Motor neuron (in vitro differentiated cells): ENCODE measurements at regions not wholly inside any gene's neighbourhood (a gene's known extent, or its start where the extent isn't known, plus 50 kb on each side); places are given as distances from the start of the nearest gene placed in this dataset.

Source experiments
- ATAC-seq, 8 experiments: fragments of 200-7000 bp; cut with Tn5 transposase; replicated peaks in 6 of 8; 2 replicates each; pipeline ENCODE4 v1.8.0; 2021; ENCODE audit warnings: mild to moderate bottlenecking in 8 of 8, moderate library complexity in 8 of 8
- H3K27ac ChIP-seq, 2 donors: fragments of 250-450 bp; sonication (Bioruptor Pico); 2 replicates each; pipeline ENCODE4 v1.9.0; 2021; ENCODE audit warnings: antibody characterized with exemption in 2 of 2, mild to moderate bottlenecking in 2 of 2, moderate library complexity in 1 of 2
- H3K4me1 ChIP-seq, 2 donors: fragments of 250-450 bp; sonication (Bioruptor Pico); replicated peaks in 1 of 2; 2 replicates each; pipeline ENCODE4 v1.6.1; 2021; ENCODE audit warnings: antibody characterized with exemption in 2 of 2, mild to moderate bottlenecking in 2 of 2, moderate library complexity in 1 of 2
- H3K4me3 ChIP-seq, 5 donors: fragments of 250-450 bp; sonication (Bioruptor Pico); 2 replicates each; pipeline ENCODE4 v1.9.0; 2021; ENCODE audit warnings: antibody characterized with exemption in 5 of 5, mild to moderate bottlenecking in 5 of 5, moderate library complexity in 4 of 5
- WGBS, 10 experiments: fragments of 450-650 bp; shearing (Covaris generic); methylation state at CpG; one replicate each; pipeline ENCODE4 v1.0.0; 2022; 5-methylcytosine and 5-hydroxymethylcytosine counted together
- in situ Hi-C, 9 experiments: fragments of 400-800 bp; cut with MboI; loops; one replicate each; pipeline ENCODE4 v1.15.0; 2021; ENCODE audit warnings: low sequenced_read_pairs in 9 of 9, low pct_unique_long_range_greater_than_20kb in 2 of 9; ENCODE audit not compliant: unreplicated experiment in 9 of 9

DNA sequence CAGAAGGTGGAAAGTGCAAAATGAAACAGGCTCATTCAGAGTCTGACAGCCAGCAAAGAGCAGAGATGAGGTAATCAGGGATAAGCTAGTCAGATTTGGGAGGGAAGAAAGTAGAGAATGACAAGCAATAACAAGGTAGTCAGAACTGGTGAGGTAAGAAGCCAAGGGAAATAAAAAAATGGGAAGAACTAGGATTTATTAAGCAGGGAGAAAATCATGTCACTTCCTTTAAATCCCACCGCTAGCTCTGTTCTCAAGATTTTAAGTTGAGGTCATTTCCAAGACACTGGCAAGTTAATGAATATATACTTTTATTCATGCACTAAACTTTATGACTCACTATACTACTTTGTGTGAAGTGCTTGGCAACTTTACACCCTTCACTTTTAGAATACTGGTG is 1106.8 kb downstream of the IGSF11 start:
- H3K4me1 ChIP-seq, result peaks cover 5% of the 10 kb centered on the region in 2 donors
- in situ Hi-C loops, result no loop called here
- peak in 7 of 8 experiments; percentile 62 to 90 (median 68) for ATAC-seq
- WGBS, 10 experiments, result 40 to 100% (median 87%) methylated on average over 1 of the region's 1 CpG; no CpG with 5 or more reads in 2 of the 10 experiments
- no peak overlapping the region for H3K4me3 ChIP-seq
- no peak overlapping the region for H3K27ac ChIP-seq

DNA sequence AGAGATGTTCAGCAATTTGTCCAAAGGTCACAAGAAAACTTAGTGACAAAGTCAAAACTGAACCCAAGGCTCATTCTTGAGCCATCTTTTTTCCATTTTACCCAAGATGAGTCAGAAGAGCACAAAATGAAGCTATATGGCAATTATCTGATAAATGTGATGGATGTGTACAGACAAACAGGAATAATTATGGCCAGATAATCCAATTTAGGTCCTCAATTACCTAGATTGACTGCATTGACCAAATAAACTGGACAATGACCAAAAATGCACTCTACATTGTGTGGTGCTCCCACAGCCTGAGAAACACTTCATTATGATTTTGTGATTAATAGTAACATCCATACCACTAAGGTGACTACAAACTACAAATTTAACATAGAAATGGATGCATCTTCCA is 1105.8 kb downstream of the IGSF11 start:
- ATAC-seq, result peak in 1 of 8 experiments; percentile 38

DNA sequence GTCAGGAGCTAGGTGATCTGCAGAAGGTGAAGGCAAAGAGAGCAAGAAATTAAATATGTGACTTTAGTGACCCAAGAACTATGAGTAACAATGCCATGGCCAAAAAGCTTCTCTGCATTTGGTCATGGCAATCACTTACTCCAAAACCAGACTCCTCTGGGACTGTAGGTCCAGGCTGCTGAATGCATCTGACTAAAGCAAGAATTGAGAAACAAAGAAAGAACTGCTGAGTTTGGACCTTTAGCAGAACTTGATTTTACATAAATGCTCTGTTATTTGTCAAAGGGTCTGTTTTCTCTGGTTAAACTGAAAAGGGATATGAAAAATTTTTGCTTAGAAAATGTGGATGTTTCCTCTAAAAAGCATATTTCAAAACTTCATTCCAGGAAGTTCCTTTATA is 1102.2 kb downstream of the IGSF11 start:
- in situ Hi-C loops, result no loop called here
- H3K4me3 ChIP-seq, result no peak overlapping the region
- no peak for ATAC-seq
- H3K27ac ChIP-seq, result no peak overlapping the region
- H3K4me1 ChIP-seq, result peaks cover 0 to 5% of the 10 kb centered on the region in 2 donors

More for the DNA sequence above, 1105.8 kb downstream of the IGSF11 start:
- in situ Hi-C loops, result no loop called here
- H3K4me3 ChIP-seq, result no peak overlapping the region
- no peak overlapping the region for H3K27ac ChIP-seq
- H3K4me1 ChIP-seq, result peaks cover 5% of the 10 kb centered on the region in 2 donors

DNA sequence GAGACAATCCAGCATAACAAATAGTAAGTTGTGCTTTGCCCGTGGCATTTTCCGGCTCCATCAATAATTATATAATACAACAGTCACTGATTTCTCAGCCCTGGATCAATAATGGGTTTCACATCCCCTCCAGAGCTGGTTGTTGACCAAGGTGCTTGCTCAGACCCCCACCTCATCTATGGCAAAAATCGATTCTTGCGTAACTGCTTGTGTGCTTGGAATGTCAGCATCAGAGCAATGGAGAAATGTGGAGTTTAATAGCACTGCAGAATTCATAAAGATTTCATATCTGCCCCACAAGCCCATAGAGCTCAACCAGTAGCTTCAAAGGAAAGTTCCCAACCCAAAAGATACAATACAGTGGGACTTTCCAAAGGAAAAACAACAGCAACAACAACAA is 1098.5 kb downstream of the IGSF11 start:
- in situ Hi-C loops, result no loop called here
- ATAC-seq, result no peak

DNA sequence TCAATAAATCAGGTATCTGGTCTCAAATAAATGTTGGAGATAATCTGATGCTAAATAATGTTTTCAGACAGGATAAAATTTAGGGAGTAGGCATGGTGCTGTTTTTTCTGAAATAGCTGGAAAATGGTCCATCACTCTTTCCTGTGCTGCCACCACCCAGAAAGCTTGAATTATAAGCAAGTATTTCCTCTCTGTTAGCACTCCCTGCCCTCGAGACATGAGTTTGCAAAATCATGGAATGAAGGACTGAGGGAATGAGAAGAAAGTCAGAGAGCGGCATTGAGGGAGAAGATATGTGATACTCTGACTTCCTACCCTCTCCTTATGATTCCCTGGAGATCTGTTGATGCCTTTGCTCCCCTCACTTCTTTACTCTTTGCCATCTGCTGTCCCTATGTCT is 1095.7 kb downstream of the IGSF11 start:
- WGBS, 10 experiments, result 17 to 81% (median 57%) methylated on average over 1 to 2 of the region's 2 CpGs; no CpG with 5 or more reads in 2 of the 10 experiments
- ATAC-seq, result peak in 2 of 8 experiments; percentile 89 to 95
- H3K4me3 ChIP-seq, result no peak overlapping the region
- in situ Hi-C loops, result no loop called here
- peaks cover 7 to 13% of the 10 kb centered on the region in 2 donors for H3K4me1 ChIP-seq
- no peak overlapping the region for H3K27ac ChIP-seq

More for the DNA sequence above, 1098.5 kb downstream of the IGSF11 start:
- Histone ChIP-seq H3K4me1 (peaks cover 7 to 13% of the 10 kb centered on the region in 2 donors), H3K27ac (no peak overlapping the region), H3K4me3 (no peak overlapping the region)
- WGBS, 10 experiments, result 31 to 100% (median 98%) methylated on average over 1 to 4 of the region's 4 CpGs; no CpG with 5 or more reads in 4 of the 10 experiments

DNA sequence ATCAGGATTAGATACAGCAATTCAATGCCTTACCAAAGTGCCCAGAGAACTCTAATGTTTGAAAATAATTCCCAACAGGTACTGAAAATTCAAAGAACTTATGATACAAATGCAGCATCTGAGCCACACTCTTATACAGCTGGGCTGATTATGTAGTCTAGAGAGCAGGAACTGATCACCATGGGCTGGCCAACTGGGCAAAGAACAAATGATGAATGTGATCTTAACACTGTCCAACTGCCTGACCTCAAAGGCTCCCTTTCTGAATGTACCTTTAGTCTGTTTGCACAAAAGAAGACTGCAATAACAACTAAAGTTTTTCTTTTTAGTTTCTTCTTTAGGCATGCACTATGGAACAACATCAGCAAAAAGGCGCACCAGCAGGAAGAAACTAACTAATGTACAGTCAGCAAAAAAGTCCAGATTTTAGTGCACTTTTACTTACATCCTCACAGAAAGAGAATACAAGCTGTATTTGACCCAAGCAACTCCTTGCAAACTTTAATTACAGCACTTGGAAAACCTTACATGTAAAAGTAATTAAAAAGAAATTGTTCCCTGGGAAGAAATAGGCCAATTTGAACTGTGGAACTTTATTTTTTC is 1095.1 kb downstream of the IGSF11 start:
- ATAC-seq, result peak in 4 of 8 experiments; percentile 57 to 86 (median 60)
- H3K4me3 ChIP-seq, result no peak overlapping the region
- 67 to 100% (median 85%) methylated on average over 1 of the region's 1 CpG; no CpG with 5 or more reads in 5 of the 10 experiments for WGBS, 10 experiments
- H3K27ac ChIP-seq, result no peak overlapping the region
- in situ Hi-C loops, result no loop called here
- peaks cover 7 to 13% of the 10 kb centered on the region in 2 donors for H3K4me1 ChIP-seq

DNA sequence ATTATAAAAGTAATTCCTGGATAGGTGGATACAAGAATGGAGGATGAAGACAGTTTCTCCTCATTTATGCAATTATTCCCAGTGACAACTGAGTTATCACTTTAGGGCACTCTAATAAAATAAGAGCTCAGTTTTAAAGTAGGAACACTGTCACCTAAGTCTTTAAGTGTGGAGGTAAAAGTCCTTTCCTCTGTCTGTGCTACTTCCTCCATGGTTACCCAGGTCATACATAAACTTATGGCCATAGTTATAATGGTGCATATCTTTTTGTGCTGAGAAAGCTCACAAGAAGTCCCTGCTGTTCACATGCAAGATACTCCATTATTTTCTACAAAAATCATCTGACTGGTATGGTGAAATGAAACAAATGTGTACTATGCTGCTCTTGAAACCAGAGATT is 1093.6 kb downstream of the IGSF11 start:
- no peak for ATAC-seq
- in situ Hi-C loops, result no loop called here
- Histone ChIP-seq H3K27ac (no peak overlapping the region), H3K4me1 (peaks cover 7 to 13% of the 10 kb centered on the region in 2 donors), H3K4me3 (no peak overlapping the region)

DNA sequence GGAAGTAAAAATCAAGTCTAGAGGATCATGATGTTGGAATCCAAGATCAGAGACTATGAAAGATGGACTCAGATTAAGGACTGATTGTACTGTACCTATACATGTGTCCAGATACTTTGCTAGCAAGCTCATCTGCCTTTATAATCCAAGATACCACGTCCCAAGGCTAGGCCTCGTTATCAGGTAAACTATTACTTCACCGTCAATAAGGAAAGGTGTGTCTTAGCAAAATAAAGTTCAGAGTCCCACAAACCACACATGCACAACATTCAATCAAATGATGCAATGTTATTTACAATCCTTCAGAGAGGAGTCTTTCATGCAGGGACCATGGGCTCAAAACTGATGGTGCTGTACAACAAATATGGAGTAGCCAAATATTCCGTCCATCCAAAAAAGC is 1092.9 kb downstream of the IGSF11 start:
- H3K4me1 ChIP-seq, result peaks cover 7 to 13% of the 10 kb centered on the region in 2 donors
- H3K27ac ChIP-seq, result no peak overlapping the region
- in situ Hi-C loops, result no loop called here
- no peak overlapping the region for H3K4me3 ChIP-seq
- 50 to 100% (median 90%) methylated on average over 1 to 4 of the region's 4 CpGs; no CpG with 5 or more reads in 3 of the 10 experiments for WGBS, 10 experiments
- ATAC-seq, result no peak

DNA sequence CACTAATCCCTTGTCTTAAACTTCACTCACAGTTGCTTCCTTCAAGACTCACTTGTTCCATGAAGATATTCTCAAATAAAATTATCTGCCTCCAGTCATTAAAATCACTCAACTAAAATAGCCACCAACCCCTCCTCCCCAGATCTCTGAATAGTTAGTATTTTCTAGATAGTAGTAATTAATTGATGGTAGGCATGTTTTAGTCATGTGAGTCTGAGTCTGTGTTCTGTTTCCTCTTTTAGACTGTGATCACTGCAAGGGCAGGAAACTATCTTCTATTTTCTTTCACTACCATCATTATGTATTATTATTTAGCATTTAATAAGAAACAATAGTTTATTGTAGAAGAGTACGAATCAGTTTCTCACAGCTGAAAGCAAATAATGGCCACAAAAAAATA is 1080.5 kb downstream of the IGSF11 start:
- no peak overlapping the region for H3K27ac ChIP-seq
- H3K4me1 ChIP-seq, result no peaks in the 10 kb centered on the region
- no peak overlapping the region for H3K4me3 ChIP-seq
- in situ Hi-C loops, result no loop called here
- no peak for ATAC-seq
- 13 to 100% (median 90%) methylated on average over 1 of the region's 1 CpG for WGBS, 10 experiments

DNA sequence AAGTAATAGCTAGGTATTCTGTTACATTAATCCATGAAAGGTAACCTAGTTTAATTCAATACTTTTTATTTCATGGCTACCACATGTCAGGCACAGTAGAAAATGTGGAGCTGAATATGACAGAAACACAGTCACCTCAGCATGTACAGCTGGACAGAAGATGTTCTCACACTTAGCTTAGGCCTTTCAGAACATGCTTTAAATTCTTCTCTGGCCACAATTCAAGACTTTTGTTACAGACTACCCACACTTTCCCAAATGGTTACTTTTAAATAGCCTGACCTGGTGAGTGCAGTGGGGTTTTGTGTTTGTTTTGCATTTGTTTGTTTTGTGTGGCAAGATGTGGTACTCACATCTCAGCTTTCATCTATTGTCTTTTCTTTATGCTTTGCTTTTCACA is 1079.5 kb downstream of the IGSF11 start:
- Histone ChIP-seq H3K27ac (no peak overlapping the region), H3K4me1 (no peaks in the 10 kb centered on the region), H3K4me3 (no peak overlapping the region)
- in situ Hi-C loops, result no loop called here
- ATAC-seq, result no peak

DNA sequence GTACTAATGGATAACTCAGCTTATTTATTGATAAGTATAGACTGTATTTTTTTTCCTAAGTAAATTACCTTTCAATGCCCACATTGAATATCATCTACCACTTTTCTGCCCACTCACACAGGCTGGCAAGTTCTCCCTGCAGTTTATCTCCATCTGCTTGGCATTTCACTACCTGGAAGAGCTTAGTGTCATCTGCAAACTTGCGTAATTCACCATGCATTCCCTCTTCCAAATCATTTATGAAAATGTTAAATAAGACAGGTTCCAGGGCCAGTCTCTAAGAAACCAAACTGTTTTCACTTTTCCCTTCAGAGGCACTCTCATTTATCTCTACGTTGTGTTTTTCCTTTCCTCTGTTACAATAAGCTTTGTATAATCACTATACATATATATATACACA is 1076.6 kb downstream of the IGSF11 start:
- 6 to 100% (median 84%) methylated on average over 1 to 2 of the region's 2 CpGs; no CpG with 5 or more reads in 3 of the 10 experiments for WGBS, 10 experiments
- in situ Hi-C loops, result no loop called here
- no peak for ATAC-seq

DNA sequence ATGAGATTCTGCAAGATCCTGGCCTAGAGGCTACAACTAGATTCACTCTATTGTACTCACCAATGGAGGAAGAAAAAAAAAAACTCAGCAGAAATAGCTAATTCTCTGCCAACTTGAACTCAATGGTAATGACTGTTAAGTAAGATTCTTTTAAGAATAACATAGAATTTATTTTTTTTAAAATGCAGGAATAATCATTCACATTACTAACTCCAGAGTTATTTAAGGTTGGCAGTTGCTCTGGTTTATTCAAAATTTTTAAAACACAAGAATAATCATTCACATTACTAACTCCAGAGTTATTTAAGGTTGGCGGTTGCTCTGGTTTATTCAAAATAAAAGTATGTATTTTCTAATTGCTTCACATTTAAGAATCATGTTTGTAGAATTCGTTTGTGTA is 1071.9 kb downstream of the IGSF11 start:
- H3K4me3 ChIP-seq, result no peak overlapping the region
- in situ Hi-C loops, result no loop called here
- peak in 1 of 8 experiments; percentile 23 for ATAC-seq

More for the DNA sequence above, 1076.6 kb downstream of the IGSF11 start:
- H3K4me3 ChIP-seq, result no peak overlapping the region
- H3K4me1 ChIP-seq, result no peaks in the 10 kb centered on the region
- H3K27ac ChIP-seq, result no peak overlapping the region

DNA sequence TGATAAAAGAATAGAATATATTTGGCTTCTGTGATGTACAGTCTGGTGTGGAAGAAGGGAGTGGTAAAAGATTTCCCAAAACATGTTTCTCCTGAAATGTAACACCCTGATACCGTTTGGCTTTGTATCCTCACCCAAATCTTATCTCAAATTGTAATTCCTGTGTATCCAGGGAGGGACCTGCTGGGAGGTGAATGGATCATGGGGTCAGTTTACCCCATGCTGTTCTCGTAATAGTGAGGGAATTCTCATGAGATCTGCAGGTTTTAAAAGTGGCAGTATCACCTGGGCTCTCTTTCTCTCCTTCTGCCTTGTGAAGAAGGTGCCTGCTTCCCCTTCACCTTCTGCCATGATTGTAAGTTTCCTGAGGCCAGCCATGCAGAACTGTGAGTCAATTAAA is 1070.8 kb downstream of the IGSF11 start:
- H3K4me1 ChIP-seq, result no peaks in the 10 kb centered on the region
- no peak for ATAC-seq
- in situ Hi-C loops, result no loop called here
- 8 to 100% (median 45%) methylated on average over 1 to 2 of the region's 2 CpGs; no CpG with 5 or more reads in 4 of the 10 experiments for WGBS, 10 experiments
- no peak overlapping the region for H3K4me3 ChIP-seq
- H3K27ac ChIP-seq, result no peak overlapping the region

More for the DNA sequence above, 1071.9 kb downstream of the IGSF11 start:
- Histone ChIP-seq H3K4me1 (no peaks in the 10 kb centered on the region), H3K27ac (no peak overlapping the region)
- WGBS, 10 experiments, result 0 to 92% (median 54%) methylated on average over 1 to 2 of the region's 2 CpGs

DNA sequence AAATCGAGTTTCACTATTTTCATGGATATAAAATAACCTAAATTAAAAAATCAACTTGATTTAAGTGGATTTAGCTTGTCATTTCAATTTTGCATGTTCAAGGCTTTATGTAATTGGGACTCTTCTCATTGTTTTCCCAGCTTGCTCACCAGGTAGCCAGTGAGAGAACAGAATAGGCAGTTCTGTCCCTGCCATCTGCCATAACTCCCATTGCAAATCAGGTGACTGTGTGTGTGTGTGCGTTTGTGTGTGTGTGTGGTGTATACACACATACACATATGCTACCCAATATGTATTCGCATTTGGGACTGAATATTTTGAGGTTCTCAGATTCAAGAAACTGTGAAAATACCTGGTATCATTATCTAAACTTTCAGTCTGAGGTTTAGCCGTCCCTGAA is 1069.8 kb downstream of the IGSF11 start:
- ATAC-seq, result no peak
- Histone ChIP-seq H3K27ac (no peak overlapping the region), H3K4me1 (no peaks in the 10 kb centered on the region), H3K4me3 (no peak overlapping the region)
- WGBS, 10 experiments, result 34 to 100% (median 74%) methylated on average over 1 to 4 of the region's 4 CpGs
- in situ Hi-C loops, result no loop called here
